ENCODE measurements at regions not wholly inside any gene's neighbourhood (a gene's known extent, or its start where the extent isn't known, plus 50 kb on each side); places are given as distances from the start of the nearest gene placed in this dataset.
"Not testable (repeated sequence)": the region's sequence is repeated elsewhere in the genome, so short reads cannot be mapped to it uniquely, and the experiment has no call there.

GRCh38 chr3:181484026-181484425 is 227.7 kb upstream of the SOX2 start:
- H3K36me3 Mint-ChIP-seq = no peaks in the 10 kb centered on the region
- no peak overlapping the region for H3K27ac Mint-ChIP-seq
- H3K4me3 Mint-ChIP-seq = no peak overlapping the region
- DNase-seq = no peak
- peaks cover 5 to 43% (median 25%) of the 10 kb centered on the region in 6 donors for H3K9me3 Mint-ChIP-seq
- H3K27me3 Mint-ChIP-seq (ENCODE audit: low read depth in 3 of 3) = peaks cover 0 to 4% (median 0%) of the 10 kb centered on the region in 3 donors
- H3K4me1 Mint-ChIP-seq = no peaks in the 10 kb centered on the region

- H3K36me3 Mint-ChIP-seq; DNase-seq; H3K27me3 Mint-ChIP-seq (ENCODE audit: low read depth in 3 of 3); H3K27ac Mint-ChIP-seq; H3K4me1 Mint-ChIP-seq; H3K4me3 Mint-ChIP-seq: not testable (repeated sequence)
- H3K9me3 Mint-ChIP-seq = peaks cover 29 to 76% (median 44%) of the 10 kb centered on the region in 6 donors
Measured at GRCh38 chr3:181475146-181475545, 236.6 kb upstream of the SOX2 start.

- Mint-ChIP-seq H3K4me3 (no peak overlapping the region), H3K36me3 (peaks cover 0 to 4% (median 0%) of the 10 kb centered on the region in 3 donors), H3K27ac (no peak overlapping the region), H3K27me3 (ENCODE audit: low read depth in 3 of 3) (peaks cover 1 to 2% (median 1%) of the 10 kb centered on the region in 3 donors), H3K4me1 (no peaks in the 10 kb centered on the region), H3K9me3 (peaks cover 16 to 59% (median 28%) of the 10 kb centered on the region in 6 donors)
- DNase-seq = no peak
Measured at GRCh38 chr3:181470349-181470748, 241.4 kb upstream of the SOX2 start.

- Mint-ChIP-seq H3K27me3 (ENCODE audit: low read depth in 3 of 3) (peaks cover 0 to 2% (median 1%) of the 10 kb centered on the region in 3 donors), H3K4me1 (no peaks in the 10 kb centered on the region), H3K4me3 (no peak overlapping the region), H3K36me3 (peaks cover 0 to 3% (median 0%) of the 10 kb centered on the region in 3 donors), H3K27ac (no peak overlapping the region), H3K9me3 (peaks cover 2 to 29% (median 5%) of the 10 kb centered on the region in 6 donors)
- no peak for DNase-seq
Measured at GRCh38 chr3:181464033-181464694, 247.6 kb upstream of the SOX2 start.

GRCh38 chr3:181461381-181461780 is 250.3 kb upstream of the SOX2 start:
- no peak overlapping the region for H3K27ac Mint-ChIP-seq
- H3K9me3 Mint-ChIP-seq = peaks cover 0 to 22% (median 3%) of the 10 kb centered on the region in 6 donors
- peaks cover 0 to 1% (median 1%) of the 10 kb centered on the region in 3 donors for H3K27me3 Mint-ChIP-seq (ENCODE audit: low read depth in 3 of 3)
- H3K4me3 Mint-ChIP-seq = no peak overlapping the region
- peaks cover 0 to 3% (median 0%) of the 10 kb centered on the region in 3 donors for H3K36me3 Mint-ChIP-seq
- H3K4me1 Mint-ChIP-seq = no peaks in the 10 kb centered on the region
- DNase-seq = no peak

GRCh38 chr3:181459516-181459915 is 252.2 kb upstream of the SOX2 start:
- no peaks in the 10 kb centered on the region for H3K4me1 Mint-ChIP-seq
- H3K27me3 Mint-ChIP-seq (ENCODE audit: low read depth in 3 of 3) = peaks cover 0 to 4% (median 2%) of the 10 kb centered on the region in 3 donors
- H3K36me3 Mint-ChIP-seq = peaks cover 0 to 3% (median 0%) of the 10 kb centered on the region in 3 donors
- H3K9me3 Mint-ChIP-seq = peaks cover 0 to 25% (median 7%) of the 10 kb centered on the region in 6 donors
- no peak for DNase-seq
- no peak overlapping the region for H3K4me3 Mint-ChIP-seq
- H3K27ac Mint-ChIP-seq = no peak overlapping the region

- Mint-ChIP-seq H3K27ac (no peak overlapping the region), H3K27me3 (ENCODE audit: low read depth in 3 of 3) (peaks cover 0 to 4% (median 2%) of the 10 kb centered on the region in 3 donors), H3K4me3 (no peak overlapping the region), H3K4me1 (no peaks in the 10 kb centered on the region), H3K9me3 (peaks cover 0 to 29% (median 8%) of the 10 kb centered on the region in 6 donors), H3K36me3 (peaks cover 0 to 3% (median 0%) of the 10 kb centered on the region in 3 donors)
- no peak for DNase-seq
Measured at GRCh38 chr3:181458857-181459256, 252.9 kb upstream of the SOX2 start.

- Mint-ChIP-seq H3K4me3 (no peak overlapping the region), H3K9me3 (peaks cover 0 to 39% (median 13%) of the 10 kb centered on the region in 6 donors), H3K4me1 (no peaks in the 10 kb centered on the region), H3K36me3 (peaks cover 0 to 3% (median 0%) of the 10 kb centered on the region in 3 donors), H3K27me3 (ENCODE audit: low read depth in 3 of 3) (peaks cover 0 to 5% (median 2%) of the 10 kb centered on the region in 3 donors), H3K27ac (no peak overlapping the region)
- DNase-seq = no peak
Measured at GRCh38 chr3:181457756-181458155, 254.0 kb upstream of the SOX2 start.

GRCh38 chr3:181457190-181457589 is 254.5 kb upstream of the SOX2 start:
- Mint-ChIP-seq H3K36me3 (peaks cover 0 to 3% (median 0%) of the 10 kb centered on the region in 3 donors), H3K4me1 (no peaks in the 10 kb centered on the region), H3K27me3 (ENCODE audit: low read depth in 3 of 3) (peaks cover 0 to 6% (median 2%) of the 10 kb centered on the region in 3 donors), H3K27ac (no peak overlapping the region), H3K4me3 (no peak overlapping the region), H3K9me3 (peaks cover 0 to 39% (median 13%) of the 10 kb centered on the region in 6 donors)
- no peak for DNase-seq

- Mint-ChIP-seq H3K4me1 (no peaks in the 10 kb centered on the region), H3K27ac (no peak overlapping the region), H3K4me3 (no peak overlapping the region), H3K27me3 (ENCODE audit: low read depth in 3 of 3) (peaks cover 0 to 6% (median 2%) of the 10 kb centered on the region in 3 donors), H3K36me3 (no peaks in the 10 kb centered on the region), H3K9me3 (peaks cover 0 to 40% (median 18%) of the 10 kb centered on the region in 6 donors)
- no peak for DNase-seq
Measured at GRCh38 chr3:181455276-181455675, 256.4 kb upstream of the SOX2 start.

- Mint-ChIP-seq H3K27ac (no peak overlapping the region), H3K27me3 (ENCODE audit: low read depth in 3 of 3) (peaks cover 0 to 6% (median 2%) of the 10 kb centered on the region in 3 donors)
Measured at GRCh38 chr3:181454451-181455027, 257.2 kb upstream of the SOX2 start.

GRCh38 chr3:181446741-181447140 is 265.0 kb upstream of the SOX2 start:
- DNase-seq = no peak
- Mint-ChIP-seq H3K9me3 (peaks cover 5 to 35% (median 20%) of the 10 kb centered on the region in 6 donors), H3K4me3 (no peak overlapping the region), H3K27ac (no peak overlapping the region), H3K27me3 (ENCODE audit: low read depth in 3 of 3) (peaks cover 0 to 2% (median 0%) of the 10 kb centered on the region in 3 donors), H3K4me1 (no peaks in the 10 kb centered on the region), H3K36me3 (no peaks in the 10 kb centered on the region)

More at GRCh38 chr3:181454451-181455027, 257.2 kb upstream of the SOX2 start:
- H3K36me3 Mint-ChIP-seq = no peaks in the 10 kb centered on the region
- no peak overlapping the region for H3K4me3 Mint-ChIP-seq
- no peak for DNase-seq
- no peaks in the 10 kb centered on the region for H3K4me1 Mint-ChIP-seq
- H3K9me3 Mint-ChIP-seq = peaks cover 3 to 42% (median 18%) of the 10 kb centered on the region in 6 donors

GRCh38 chr3:181442066-181442465 is 269.7 kb upstream of the SOX2 start:
- no peaks in the 10 kb centered on the region for H3K36me3 Mint-ChIP-seq
- H3K9me3 Mint-ChIP-seq = peaks cover 1 to 29% (median 13%) of the 10 kb centered on the region in 6 donors
- H3K4me1 Mint-ChIP-seq = no peaks in the 10 kb centered on the region
- H3K27ac Mint-ChIP-seq = no peak overlapping the region
- H3K4me3 Mint-ChIP-seq = no peak overlapping the region
- no peak for DNase-seq
- no peaks in the 10 kb centered on the region for H3K27me3 Mint-ChIP-seq (ENCODE audit: low read depth in 3 of 3)

GRCh38 chr3:181432992-181433391 is 278.7 kb upstream of the SOX2 start:
- peaks cover 0 to 4% (median 3%) of the 10 kb centered on the region in 3 donors for H3K27me3 Mint-ChIP-seq (ENCODE audit: low read depth in 3 of 3)
- H3K4me3 Mint-ChIP-seq = no peak overlapping the region
- peaks cover 3 to 49% (median 22%) of the 10 kb centered on the region in 6 donors for H3K9me3 Mint-ChIP-seq
- no peaks in the 10 kb centered on the region for H3K36me3 Mint-ChIP-seq
- no peaks in the 10 kb centered on the region for H3K4me1 Mint-ChIP-seq
- no peak for DNase-seq
- no peak overlapping the region for H3K27ac Mint-ChIP-seq

All from immature natural killer cell (primary cell).